ENCODE measurements at regions not wholly inside any gene's neighbourhood (a gene's known extent, or its start where the extent isn't known, plus 50 kb on each side); places are given as distances from the start of the nearest gene placed in this dataset.

DNA sequence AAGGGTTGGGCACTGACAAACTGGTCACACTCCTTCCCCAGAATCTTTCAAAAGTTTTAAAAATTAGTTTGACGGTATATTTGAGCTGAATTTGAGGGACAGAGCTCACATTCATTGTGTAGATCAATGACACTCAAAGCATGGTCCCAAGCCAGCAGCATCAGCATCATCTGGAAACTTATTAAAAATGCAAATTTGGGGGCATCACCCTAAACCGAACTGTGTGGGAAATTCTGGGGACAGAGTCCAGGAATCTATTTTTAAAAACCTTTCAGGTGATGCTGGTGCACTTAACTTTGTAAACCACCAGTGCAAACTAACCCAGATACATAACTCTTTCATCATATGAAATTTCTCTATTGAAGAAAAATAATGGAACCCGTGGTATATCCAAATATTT lies 58.1 kb upstream of the MTAP start:
- Histone ChIP-seq H3K9me3 (ENCODE audit: control insufficient read depth in 4 of 4, low read length in 3 of 4) (no peaks in the 10 kb centered on the region), H3K9ac (ENCODE audit: low read depth in 1 of 2, low read length in 2 of 2) (no peak overlapping the region), H3K27ac (ENCODE audit: low read depth in 1 of 2, low read length in 2 of 2) (no peak overlapping the region), H3K4me3 (ENCODE audit: low read depth in 1 of 3, low read length in 3 of 3) (no peak overlapping the region), H3K27me3 (ENCODE audit: control insufficient read depth in 4 of 4, insufficient read depth in 4 of 4, low read length in 3 of 4) (peaks cover 0 to 5% (median 2%) of the 10 kb centered on the region in 4 donors), H3K36me3 (ENCODE audit: control insufficient read depth in 4 of 4, insufficient read depth in 3 of 4, low read depth in 1 of 4, low read length in 3 of 4) (no peaks in the 10 kb centered on the region), H3K4me1 (ENCODE audit: control insufficient read depth in 4 of 4, insufficient read depth in 4 of 4, low read length in 3 of 4) (no peaks in the 10 kb centered on the region)
- DNase-seq (ENCODE audit: low spot score): no peak
- TF ChIP-seq FOXA2 (IDR thresholded peaks at IDR 0.05) (no peak), ATF3 (IDR thresholded peaks at IDR 0.05) (no peak), HNF4A (conservative IDR thresholded peaks at IDR 0.05) (no peak), HNF4G (IDR thresholded peaks at IDR 0.05) (no peak), FOXA1 (IDR thresholded peaks at IDR 0.05) (no peak), NR2F2 (IDR thresholded peaks at IDR 0.05) (no peak), EGR1 (IDR thresholded peaks at IDR 0.05; ENCODE audit: low read depth in 2 of 2) (no peak), SP1 (IDR thresholded peaks at IDR 0.05) (no peak), CTCF (IDR thresholded peaks at IDR 0.05; ENCODE audit: low read depth, low read length, missing input control) (no peak), JUND (IDR thresholded peaks at IDR 0.05) (no peak), REST (IDR thresholded peaks at IDR 0.05) (no peak)
- TF ChIP-seq, protein P1, sequence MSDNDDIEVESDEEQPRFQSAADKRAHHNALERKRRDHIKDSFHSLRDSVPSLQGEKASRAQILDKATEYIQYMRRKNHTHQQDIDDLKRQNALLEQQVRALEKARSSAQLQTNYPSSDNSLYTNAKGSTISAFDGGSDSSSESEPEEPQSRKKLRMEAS (IDR thresholded peaks at IDR 0.05): no peak
- 13% methylated on average over 3 of the region's 3 CpGs for WGBS

DNA sequence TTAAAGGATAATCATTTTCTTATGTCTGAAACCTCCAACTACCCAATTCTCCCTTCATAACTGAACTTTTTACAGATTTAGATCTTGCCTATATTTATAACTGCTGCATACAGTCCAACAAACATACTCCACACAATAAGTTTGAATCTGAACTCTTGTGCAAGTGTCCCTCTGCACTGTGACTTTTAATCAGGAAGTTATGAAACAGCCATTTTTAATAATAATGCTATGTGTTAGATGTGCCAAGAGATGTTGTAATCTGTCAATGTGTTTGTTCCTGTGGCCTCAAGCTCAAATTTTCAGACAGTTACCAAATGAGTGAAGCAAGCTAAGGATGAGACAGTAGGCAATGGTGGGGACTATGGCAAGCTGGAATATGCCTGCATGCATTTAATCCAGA lies 57.6 kb upstream of the MTAP start:
- Histone ChIP-seq H3K9me3 (ENCODE audit: control insufficient read depth in 4 of 4, low read length in 3 of 4) (no peaks in the 10 kb centered on the region), H3K27ac (ENCODE audit: low read depth in 1 of 2, low read length in 2 of 2) (no peak overlapping the region), H3K4me3 (ENCODE audit: low read depth in 1 of 3, low read length in 3 of 3) (no peak overlapping the region), H3K9ac (ENCODE audit: low read depth in 1 of 2, low read length in 2 of 2) (no peak overlapping the region), H3K36me3 (ENCODE audit: control insufficient read depth in 4 of 4, insufficient read depth in 3 of 4, low read depth in 1 of 4, low read length in 3 of 4) (no peaks in the 10 kb centered on the region), H3K27me3 (ENCODE audit: control insufficient read depth in 4 of 4, insufficient read depth in 4 of 4, low read length in 3 of 4) (peaks cover 0 to 7% (median 2%) of the 10 kb centered on the region in 4 donors), H3K4me1 (ENCODE audit: control insufficient read depth in 4 of 4, insufficient read depth in 4 of 4, low read length in 3 of 4) (no peaks in the 10 kb centered on the region)
- no peak for DNase-seq (ENCODE audit: low spot score)
- TF ChIP-seq CTCF (IDR thresholded peaks at IDR 0.05; ENCODE audit: low read depth, low read length, missing input control): no peak

Data from liver (tissue), 8 donors.